ENCODE measurements at regions not wholly inside any gene's neighbourhood (a gene's known extent, or its start where the extent isn't known, plus 50 kb on each side); places are given as distances from the start of the nearest gene placed in this dataset.

DNA sequence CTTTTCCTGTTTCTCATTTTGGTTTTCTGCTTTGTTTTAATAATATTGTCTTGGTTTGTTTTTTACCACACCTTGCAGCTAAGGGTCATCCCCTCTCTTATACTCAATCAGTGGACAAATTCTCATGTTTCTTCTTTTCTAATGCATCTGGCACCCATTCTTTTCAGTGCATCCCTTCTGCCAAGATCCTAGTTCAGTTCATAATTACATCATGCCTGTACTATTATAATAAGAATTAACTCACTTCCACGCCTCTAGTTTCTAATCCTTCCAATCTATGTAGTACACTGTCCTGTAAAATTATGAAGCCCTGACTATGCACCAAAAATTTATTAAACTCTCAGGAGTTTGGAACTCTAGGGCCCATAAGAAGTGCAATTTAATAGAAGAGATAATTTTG lies 126.1 kb downstream of the FAT4 start:
- Histone ChIP-seq H3K27me3 (no peaks in the 10 kb centered on the region), H3K9me3 (no peaks in the 10 kb centered on the region), H3K4me1 (no peaks in the 10 kb centered on the region), H3K27ac (no peak overlapping the region), H3K36me3 (no peaks in the 10 kb centered on the region), H3K4me3 (no peak overlapping the region)
- DNase-seq (ENCODE audit: extremely low spot score in 2 of 2): no peak
- TF ChIP-seq POLR2AphosphoS5 (IDR thresholded peaks at IDR 0.05; ENCODE audit: insufficient read depth in 1 of 2, low read depth in 1 of 2) (no peak), POLR2A (IDR thresholded peaks at IDR 0.05) (no peak), CTCF (IDR thresholded peaks at IDR 0.05) (no peak)
- intact Hi-C loops (cut with DNase I): no loop called here

GRCh38 chr4:125444166-125444565 lies 129.4 kb downstream of the FAT4 start:
- H3K27ac ChIP-seq: no peak overlapping the region
- DNase-seq (ENCODE audit: extremely low spot score in 2 of 2): no peak

DNA sequence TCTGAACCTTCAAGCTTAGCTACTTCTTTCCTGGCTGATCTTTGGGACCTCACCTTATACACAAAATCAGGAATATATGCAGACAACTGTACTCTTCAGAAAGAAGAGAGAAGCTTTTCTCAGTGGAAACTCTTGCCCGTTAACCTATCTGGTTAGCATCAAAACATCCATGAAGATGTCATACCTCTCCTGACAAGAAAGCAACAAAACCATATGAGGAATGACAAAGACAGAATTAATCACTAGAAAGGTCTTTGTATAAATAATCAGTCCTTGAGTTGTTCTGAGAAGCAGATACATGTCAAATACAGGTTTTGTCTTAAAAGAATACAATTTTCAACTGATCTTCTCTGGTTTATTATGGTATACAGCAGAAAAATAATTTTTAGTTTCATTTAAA lies 130.8 kb downstream of the FAT4 start:
- DNase-seq (ENCODE audit: extremely low spot score in 2 of 2): no peak
- Histone ChIP-seq H3K27ac (no peak overlapping the region), H3K27me3 (no peaks in the 10 kb centered on the region), H3K9me3 (no peaks in the 10 kb centered on the region), H3K4me1 (no peaks in the 10 kb centered on the region), H3K36me3 (no peaks in the 10 kb centered on the region), H3K4me3 (no peak overlapping the region)
- intact Hi-C loops (cut with DNase I): no loop called here
- no peak for TF ChIP-seq POLR2AphosphoS5 (IDR thresholded peaks at IDR 0.05; ENCODE audit: insufficient read depth in 1 of 2, low read depth in 1 of 2)

More at GRCh38 chr4:125444166-125444565, 129.4 kb downstream of the FAT4 start:
- TF ChIP-seq POLR2A (IDR thresholded peaks at IDR 0.05) (no peak), POLR2AphosphoS5 (IDR thresholded peaks at IDR 0.05; ENCODE audit: insufficient read depth in 1 of 2, low read depth in 1 of 2) (no peak), CTCF (IDR thresholded peaks at IDR 0.05) (no peak)
- no peaks in the 10 kb centered on the region for H3K27me3 ChIP-seq
- H3K36me3 ChIP-seq: no peaks in the 10 kb centered on the region
- no peak overlapping the region for H3K4me3 ChIP-seq
- intact Hi-C loops (cut with DNase I): no loop called here
- H3K9me3 ChIP-seq: no peaks in the 10 kb centered on the region
- no peaks in the 10 kb centered on the region for H3K4me1 ChIP-seq

GRCh38 chr4:125447551-125448290 lies 133.0 kb downstream of the FAT4 start:
- Histone ChIP-seq H3K4me3 (no peak overlapping the region), H3K4me1 (no peaks in the 10 kb centered on the region), H3K27ac (no peak overlapping the region), H3K36me3 (no peaks in the 10 kb centered on the region), H3K9me3 (no peaks in the 10 kb centered on the region), H3K27me3 (no peaks in the 10 kb centered on the region)
- intact Hi-C loops (cut with DNase I): no loop called here
- DNase-seq (ENCODE audit: extremely low spot score in 2 of 2): no peak
- TF ChIP-seq POLR2A (IDR thresholded peaks at IDR 0.05) (no peak), CTCF (IDR thresholded peaks at IDR 0.05) (no peak), POLR2AphosphoS5 (IDR thresholded peaks at IDR 0.05; ENCODE audit: insufficient read depth in 1 of 2, low read depth in 1 of 2) (no peak)

GRCh38 chr4:125456075-125456474 lies 141.3 kb downstream of the FAT4 start:
- intact Hi-C loops (cut with DNase I): no loop called here
- H3K27ac ChIP-seq: no peak overlapping the region

More at GRCh38 chr4:125456075-125456474, 141.3 kb downstream of the FAT4 start:
- Histone ChIP-seq H3K4me1 (no peaks in the 10 kb centered on the region), H3K36me3 (no peaks in the 10 kb centered on the region), H3K9me3 (no peaks in the 10 kb centered on the region), H3K27me3 (no peaks in the 10 kb centered on the region), H3K4me3 (no peak overlapping the region)
- DNase-seq (ENCODE audit: extremely low spot score in 2 of 2): no peak
- no peak for TF ChIP-seq CTCF (IDR thresholded peaks at IDR 0.05)
- TF ChIP-seq POLR2A (IDR thresholded peaks at IDR 0.05): no peak
- no peak for TF ChIP-seq POLR2AphosphoS5 (IDR thresholded peaks at IDR 0.05; ENCODE audit: insufficient read depth in 1 of 2, low read depth in 1 of 2)
